ENCODE measurements at regions not wholly inside any gene's neighbourhood (a gene's known extent, or its start where the extent isn't known, plus 50 kb on each side); places are given as distances from the start of the nearest gene placed in this dataset.

DNA sequence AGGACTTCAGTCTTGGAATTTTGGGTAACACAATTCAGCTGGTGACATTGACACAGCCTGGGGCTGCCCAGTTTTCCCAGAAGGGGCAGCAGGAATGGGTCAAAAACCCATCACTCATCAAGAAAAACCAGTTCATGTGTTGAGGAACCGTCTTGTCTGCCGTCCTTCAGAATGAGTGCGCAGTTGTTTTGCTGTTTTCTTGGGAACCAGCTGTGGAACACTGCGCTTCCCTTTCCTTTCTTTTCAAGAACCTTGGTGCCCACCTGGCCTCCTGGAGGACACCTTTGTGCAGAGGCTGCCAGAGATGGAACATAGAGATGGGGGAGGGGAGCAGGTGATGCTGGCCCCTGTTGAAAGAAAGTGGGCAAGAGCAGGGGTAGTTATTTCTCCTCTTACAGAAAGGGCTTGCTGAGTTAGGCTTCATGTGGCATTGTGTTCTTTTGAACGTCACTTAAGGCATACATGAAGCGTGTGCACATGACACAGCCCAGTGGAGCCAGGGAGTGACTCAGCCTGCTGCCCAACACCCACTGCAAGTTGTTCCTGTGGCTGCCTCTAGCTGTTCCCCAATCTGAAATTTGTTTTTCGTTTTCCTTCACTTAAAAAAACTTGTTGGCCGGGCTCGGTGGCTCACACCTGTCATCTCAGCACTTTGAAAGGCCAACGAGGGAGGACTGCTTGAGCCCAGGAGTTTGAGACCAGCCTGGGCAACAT, 87.4 kb upstream of the TNS3 start:
- Mint-ChIP-seq H3K4me3 (no peak overlapping the region), H3K27me3 (ENCODE audit: insufficient read depth) (peaks cover 8% of the 10 kb centered on the region), H3K9me3 (no peaks in the 10 kb centered on the region), H3K4me1 (peaks cover 15% of the 10 kb centered on the region), H3K36me3 (ENCODE audit: low read depth) (no peaks in the 10 kb centered on the region), H3K27ac (no peak overlapping the region)
- Histone ChIP-seq H3K9ac (ENCODE audit: extremely low read depth, low read length, poor library complexity, severe bottlenecking) (no peak overlapping the region), H3K36me3 (ENCODE audit: control insufficient read depth, insufficient read depth, low read length) (no peaks in the 10 kb centered on the region), H3K27me3 (ENCODE audit: control insufficient read depth, insufficient read depth, low read length, poor library complexity, severe bottlenecking) (no peaks in the 10 kb centered on the region), H3K9me3 (ENCODE audit: control insufficient read depth, low read length) (peaks cover 7% of the 10 kb centered on the region), H3K27ac (ENCODE audit: low read depth, low read length) (no peak overlapping the region), H3K4me1 (ENCODE audit: control insufficient read depth, insufficient read depth, low read length) (no peaks in the 10 kb centered on the region), H3K4me3 (ENCODE audit: low read length) (no peak overlapping the region)
- DNase-seq, result no peak
- WGBS, 2 experiments (ENCODE audit: insufficient coverage in 1 of 2, insufficient read length in 1 of 2), result 82 to 87% methylated on average over 8 to 10 of the region's 10 CpGs
- TF ChIP-seq, protein P1, sequence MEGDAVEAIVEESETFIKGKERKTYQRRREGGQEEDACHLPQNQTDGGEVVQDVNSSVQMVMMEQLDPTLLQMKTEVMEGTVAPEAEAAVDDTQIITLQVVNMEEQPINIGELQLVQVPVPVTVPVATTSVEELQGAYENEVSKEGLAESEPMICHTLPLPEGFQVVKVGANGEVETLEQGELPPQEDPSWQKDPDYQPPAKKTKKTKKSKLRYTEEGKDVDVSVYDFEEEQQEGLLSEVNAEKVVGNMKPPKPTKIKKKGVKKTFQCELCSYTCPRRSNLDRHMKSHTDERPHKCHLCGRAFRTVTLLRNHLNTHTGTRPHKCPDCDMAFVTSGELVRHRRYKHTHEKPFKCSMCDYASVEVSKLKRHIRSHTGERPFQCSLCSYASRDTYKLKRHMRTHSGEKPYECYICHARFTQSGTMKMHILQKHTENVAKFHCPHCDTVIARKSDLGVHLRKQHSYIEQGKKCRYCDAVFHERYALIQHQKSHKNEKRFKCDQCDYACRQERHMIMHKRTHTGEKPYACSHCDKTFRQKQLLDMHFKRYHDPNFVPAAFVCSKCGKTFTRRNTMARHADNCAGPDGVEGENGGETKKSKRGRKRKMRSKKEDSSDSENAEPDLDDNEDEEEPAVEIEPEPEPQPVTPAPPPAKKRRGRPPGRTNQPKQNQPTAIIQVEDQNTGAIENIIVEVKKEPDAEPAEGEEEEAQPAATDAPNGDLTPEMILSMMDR (conservative IDR thresholded peaks at IDR 0.05), result no peak

DNA sequence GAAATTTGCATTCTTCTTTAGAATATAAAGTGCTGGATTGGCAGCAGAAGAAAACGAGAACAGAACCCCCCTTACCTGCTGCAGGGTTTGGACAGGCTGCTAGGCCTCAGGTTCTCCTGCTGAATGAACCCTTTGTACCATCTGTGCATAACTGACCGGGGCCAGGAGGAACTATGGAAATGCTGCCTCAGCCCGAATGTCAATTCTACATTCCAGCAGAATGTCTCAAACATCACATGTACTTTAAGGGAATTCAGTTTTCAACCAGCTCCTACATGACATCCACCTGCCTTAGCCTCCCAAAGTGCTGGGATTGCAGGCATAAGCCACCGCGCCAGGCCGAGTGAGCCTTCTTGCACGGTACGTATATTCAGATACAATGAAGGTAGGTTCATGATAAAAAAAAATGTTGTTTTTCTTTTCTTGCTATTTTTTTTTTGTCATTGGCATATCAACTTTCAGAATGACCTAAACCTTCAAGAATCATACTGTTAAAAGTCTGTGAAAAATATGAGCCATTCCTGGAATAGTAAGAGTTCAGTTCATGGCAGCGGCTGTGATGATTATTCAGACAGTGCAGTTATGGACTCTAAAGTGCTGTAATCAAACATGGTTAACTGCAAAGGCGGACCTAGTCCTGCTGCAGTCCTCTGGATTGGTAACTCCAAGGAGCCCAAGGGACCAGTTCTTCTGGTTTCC, 84.4 kb upstream of the TNS3 start:
- TF ChIP-seq, protein P1 (conservative IDR thresholded peaks at IDR 0.05), result no peak
- no peak overlapping the region for H3K4me3 ChIP-seq (ENCODE audit: low read length)
- 87 to 93% methylated on average over 4 to 10 of the region's 10 CpGs for WGBS, 2 experiments (ENCODE audit: insufficient coverage in 1 of 2, insufficient read length in 1 of 2)
- no peaks in the 10 kb centered on the region for H3K9me3 Mint-ChIP-seq
- H3K4me1 ChIP-seq (ENCODE audit: control insufficient read depth, insufficient read depth, low read length), result no peaks in the 10 kb centered on the region
- no peak overlapping the region for H3K4me3 Mint-ChIP-seq
- H3K27me3 ChIP-seq (ENCODE audit: control insufficient read depth, insufficient read depth, low read length, poor library complexity, severe bottlenecking), result no peaks in the 10 kb centered on the region
- no peak for DNase-seq
- H3K9ac ChIP-seq (ENCODE audit: extremely low read depth, low read length, poor library complexity, severe bottlenecking), result no peak overlapping the region
- H3K36me3 ChIP-seq (ENCODE audit: control insufficient read depth, insufficient read depth, low read length), result no peaks in the 10 kb centered on the region
- no peak overlapping the region for H3K27ac Mint-ChIP-seq
- no peaks in the 10 kb centered on the region for H3K36me3 Mint-ChIP-seq (ENCODE audit: low read depth)
- H3K27ac ChIP-seq (ENCODE audit: low read depth, low read length), result no peak overlapping the region
- H3K4me1 Mint-ChIP-seq, result peaks cover 3% of the 10 kb centered on the region
- peaks cover 7% of the 10 kb centered on the region for H3K9me3 ChIP-seq (ENCODE audit: control insufficient read depth, low read length)
- peaks cover 4% of the 10 kb centered on the region for H3K27me3 Mint-ChIP-seq (ENCODE audit: insufficient read depth)

DNA sequence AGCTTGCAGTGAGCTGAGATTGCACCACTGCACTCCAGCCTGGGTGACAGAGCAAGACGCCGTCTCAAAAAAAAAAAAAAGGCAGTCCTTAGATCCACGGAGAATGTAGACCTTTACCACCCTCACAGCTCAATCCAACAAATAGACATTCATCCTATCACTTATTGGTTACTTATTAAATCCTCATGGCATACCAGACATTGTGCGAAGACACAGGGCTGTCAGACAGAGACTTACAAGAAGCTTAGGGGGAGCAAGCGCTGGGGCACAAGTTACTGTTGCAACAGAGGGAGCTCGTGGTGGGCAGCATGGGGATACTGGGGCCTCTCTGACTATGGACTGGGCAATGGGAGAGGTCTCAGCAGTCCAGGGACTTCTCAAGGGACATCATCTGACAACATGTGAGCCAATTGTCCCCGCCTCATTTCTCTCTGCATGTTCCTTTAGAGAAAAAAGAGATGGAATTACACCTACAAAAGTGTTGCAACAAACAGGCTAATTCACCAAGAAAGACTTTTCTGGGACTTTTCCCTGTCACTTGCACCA, 82.8 kb upstream of the TNS3 start:
- Mint-ChIP-seq H3K9me3 (no peaks in the 10 kb centered on the region), H3K4me1 (peaks cover 9% of the 10 kb centered on the region), H3K27ac (no peak overlapping the region), H3K36me3 (ENCODE audit: low read depth) (no peaks in the 10 kb centered on the region), H3K4me3 (no peak overlapping the region), H3K27me3 (ENCODE audit: insufficient read depth) (peaks cover 4% of the 10 kb centered on the region)
- no peak for DNase-seq
- Histone ChIP-seq H3K4me3 (ENCODE audit: low read length) (no peak overlapping the region), H3K4me1 (ENCODE audit: control insufficient read depth, insufficient read depth, low read length) (no peaks in the 10 kb centered on the region), H3K27ac (ENCODE audit: low read depth, low read length) (no peak overlapping the region), H3K27me3 (ENCODE audit: control insufficient read depth, insufficient read depth, low read length, poor library complexity, severe bottlenecking) (no peaks in the 10 kb centered on the region), H3K36me3 (ENCODE audit: control insufficient read depth, insufficient read depth, low read length) (no peaks in the 10 kb centered on the region), H3K9ac (ENCODE audit: extremely low read depth, low read length, poor library complexity, severe bottlenecking) (no peak overlapping the region), H3K9me3 (ENCODE audit: control insufficient read depth, low read length) (peaks cover 7% of the 10 kb centered on the region)
- TF ChIP-seq, protein P1 (conservative IDR thresholded peaks at IDR 0.05), result no peak
- WGBS, 2 experiments (ENCODE audit: insufficient coverage in 1 of 2, insufficient read length in 1 of 2), result 96 to 100% methylated on average over 2 to 7 of the region's 7 CpGs

Data from endodermal cell (in vitro differentiated cells).